HL-60/S4 (cell line): ENCODE measurements at regions not wholly inside any gene's neighbourhood (a gene's known extent, or its start where the extent isn't known, plus 50 kb on each side); places are given as distances from the start of the nearest gene placed in this dataset.
"Not testable (repeated sequence)": the region's sequence is repeated elsewhere in the genome, so short reads cannot be mapped to it uniquely, and the experiment has no call there.

Experiments used
- in situ Hi-C: fragments of 300-500 bp; cut with MboI; formaldehyde crosslinking; loops from 2 replicates; pipeline ENCODE4 v1.14.3; 2022; ENCODE audit warnings: low sequenced_read_pairs

- in situ Hi-C loops = no loop called here
Observed at GRCh38 chr6:105677671-105678475, 275.0 kb upstream of the PREP start.

GRCh38 chr6:105676857-105677256 lies 274.0 kb upstream of the PREP start:
- in situ Hi-C loops = no loop called here

- in situ Hi-C loops = no loop called here
Observed at GRCh38 chr6:105675715-105676397, 273.0 kb upstream of the PREP start.

- in situ Hi-C loops = not testable (repeated sequence)
Observed at GRCh38 chr6:105672856-105673538, 270.1 kb upstream of the PREP start.

GRCh38 chr6:105669232-105669631 lies 266.4 kb upstream of the PREP start:
- in situ Hi-C loops = no loop called here

- in situ Hi-C loops = no loop called here
Observed at GRCh38 chr6:105667056-105667455, 264.2 kb upstream of the PREP start.

- in situ Hi-C loops = no loop called here
Observed at GRCh38 chr6:105664931-105665330, 262.0 kb upstream of the PREP start.

GRCh38 chr6:105651969-105652368 lies 249.1 kb upstream of the PREP start:
- in situ Hi-C loops = no loop called here

- in situ Hi-C loops = no loop called here
Observed at GRCh38 chr6:105650347-105650746, 247.5 kb upstream of the PREP start.

- in situ Hi-C loops = no loop called here
Observed at GRCh38 chr6:105649192-105649591, 246.3 kb upstream of the PREP start.

- in situ Hi-C loops = no loop called here
Observed at GRCh38 chr6:105648276-105648675, 245.4 kb upstream of the PREP start.

GRCh38 chr6:105646391-105646867 lies 243.5 kb upstream of the PREP start:
- in situ Hi-C loops = no loop called here

- in situ Hi-C loops = no loop called here
Observed at GRCh38 chr6:105645958-105646357, 243.1 kb upstream of the PREP start.

- in situ Hi-C loops = no loop called here
Observed at GRCh38 chr6:105645156-105645555, 242.3 kb upstream of the PREP start.

GRCh38 chr6:105644691-105645090 lies 241.8 kb upstream of the PREP start:
- in situ Hi-C loops = no loop called here

- in situ Hi-C loops = no loop called here
Observed at GRCh38 chr6:105644073-105644489, 241.2 kb upstream of the PREP start.

GRCh38 chr6:105642708-105643107 lies 239.8 kb upstream of the PREP start:
- in situ Hi-C loops = no loop called here

GRCh38 chr6:105641504-105641903 lies 238.6 kb upstream of the PREP start:
- in situ Hi-C loops = no loop called here

- in situ Hi-C loops = no loop called here
Observed at GRCh38 chr6:105639124-105639523, 236.2 kb upstream of the PREP start.

GRCh38 chr6:105633814-105634213 lies 230.9 kb upstream of the PREP start:
- in situ Hi-C loops = no loop called here

GRCh38 chr6:105628156-105628860 lies 225.4 kb upstream of the PREP start:
- in situ Hi-C loops = no loop called here
